Hematopoietic multipotent progenitor cell treated with erythropoietin and hydrocortisone succinate and interleukin-3 and kit ligand, for 6 days (in vitro differentiated cells): ENCODE measurements at regions not wholly inside any gene's neighbourhood (a gene's known extent, or its start where the extent isn't known, plus 50 kb on each side); places are given as distances from the start of the nearest gene placed in this dataset.

Source experiments
- DNase-seq: peaks from one replicate; pipeline ENCODE4 v3.0.0-alpha.2; 2015

DNA sequence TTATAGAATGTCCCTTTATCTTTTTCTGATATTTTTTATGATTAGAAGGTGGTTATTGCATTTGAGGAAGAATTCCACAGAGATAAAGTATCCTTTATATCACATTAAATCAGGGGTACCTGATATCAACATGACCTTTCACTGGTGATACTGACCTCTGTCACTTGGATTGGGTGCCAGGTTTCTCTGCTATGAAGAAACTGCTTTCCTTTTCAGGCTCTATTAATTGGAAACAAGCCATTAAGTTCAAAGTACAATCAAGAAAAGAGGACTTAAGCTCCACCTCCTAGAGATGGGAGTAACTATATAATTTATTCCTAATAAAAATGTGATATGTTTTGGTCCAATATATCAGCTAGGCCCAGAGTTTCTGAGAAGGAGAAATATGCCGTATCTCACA is 514.6 kb upstream of the TYRP1 start:
- DNase-seq = no peak

DNA sequence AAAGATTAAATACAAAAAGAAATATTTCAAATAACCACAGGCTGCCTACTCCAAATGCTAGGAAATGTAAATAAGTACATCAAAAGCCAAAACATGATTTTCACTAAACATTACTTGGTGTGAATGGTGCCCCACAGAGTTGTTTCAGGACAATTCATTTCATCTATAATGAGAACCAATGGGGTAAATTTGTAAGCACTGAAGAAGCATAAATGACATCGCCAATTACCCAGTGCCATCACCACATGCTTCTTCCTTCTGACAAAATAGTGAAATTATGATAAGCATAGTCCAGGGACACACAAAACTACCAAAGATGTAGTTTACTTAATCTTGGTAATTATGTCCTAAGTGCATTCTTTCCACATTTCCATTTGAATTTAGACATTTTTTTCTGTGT is 510.4 kb upstream of the TYRP1 start:
- DNase-seq = no peak

DNA sequence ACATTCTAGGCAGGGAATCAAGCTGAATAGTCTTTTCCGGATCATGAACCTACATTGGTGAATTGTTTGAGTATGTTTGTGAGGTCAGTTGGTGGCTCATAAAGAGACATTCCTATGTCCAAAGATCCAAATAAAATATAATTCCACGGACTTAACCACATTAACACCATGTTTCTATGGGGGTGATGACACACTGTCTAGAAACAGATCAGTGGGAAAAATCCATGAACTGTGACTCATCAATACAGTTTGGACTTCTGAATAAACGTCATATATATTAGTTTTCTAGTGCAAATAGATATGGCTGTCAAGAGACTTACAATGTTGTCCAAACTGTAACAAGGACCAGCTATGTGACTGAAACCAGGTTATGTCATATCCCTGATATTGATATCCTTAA is 509.9 kb upstream of the TYRP1 start:
- no peak for DNase-seq

DNA sequence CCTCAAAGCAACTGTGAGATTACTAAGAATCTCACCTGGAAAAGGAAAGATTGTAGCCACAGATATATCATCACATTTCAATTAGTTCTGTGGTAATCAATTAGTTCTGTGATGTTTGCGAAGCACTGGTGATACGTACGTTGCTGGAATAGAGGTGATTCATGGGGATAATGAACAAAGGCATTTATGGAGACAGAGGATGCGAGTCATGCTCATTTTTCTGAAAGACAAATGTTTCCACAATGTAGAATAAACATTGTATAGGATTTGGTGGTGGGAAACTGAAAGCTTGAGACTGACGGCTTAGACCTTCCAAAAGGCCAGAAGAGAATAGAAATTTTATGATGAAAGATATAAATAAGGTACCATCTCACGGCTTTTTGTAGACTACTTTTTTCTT is 507.3 kb upstream of the TYRP1 start:
- no peak for DNase-seq

DNA sequence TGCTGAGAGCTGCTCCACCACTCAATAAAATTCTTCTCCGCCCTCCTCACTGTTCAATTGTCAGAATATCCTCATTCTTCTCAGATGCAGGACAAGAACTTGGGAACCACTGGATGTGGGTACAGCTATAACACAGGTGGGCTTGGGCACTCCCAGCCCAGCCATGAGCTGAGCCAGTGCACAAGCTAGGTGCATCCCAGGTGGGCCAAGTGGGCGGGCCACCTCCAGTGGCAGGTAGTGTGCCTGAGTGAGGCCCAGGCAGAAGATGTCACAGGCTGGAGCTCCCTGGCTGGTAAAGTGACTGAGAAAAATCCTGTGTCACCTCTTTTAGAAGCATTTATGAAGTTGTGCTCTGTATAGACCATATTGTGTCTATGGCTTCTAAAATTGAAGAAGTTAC is 501.6 kb upstream of the TYRP1 start:
- DNase-seq = no peak

DNA sequence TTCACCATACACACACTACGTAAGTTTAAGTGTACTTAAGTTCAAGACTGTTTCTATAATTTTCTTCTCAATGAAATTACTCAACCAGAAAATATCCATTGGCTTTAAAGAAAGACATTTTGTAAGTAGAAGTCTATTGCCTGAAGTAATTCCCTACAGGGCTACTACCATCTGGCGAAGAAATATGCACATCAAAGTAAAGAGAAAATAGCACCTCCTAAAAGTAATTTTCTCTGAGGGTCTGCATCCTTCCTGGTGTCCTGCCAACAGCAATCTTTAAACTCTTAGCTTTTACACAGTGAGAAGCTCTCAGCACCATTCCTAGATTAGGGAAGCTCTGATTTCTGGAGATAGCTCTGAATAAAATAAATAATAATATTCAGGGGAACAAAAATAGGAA is 498.5 kb upstream of the TYRP1 start:
- no peak for DNase-seq

DNA sequence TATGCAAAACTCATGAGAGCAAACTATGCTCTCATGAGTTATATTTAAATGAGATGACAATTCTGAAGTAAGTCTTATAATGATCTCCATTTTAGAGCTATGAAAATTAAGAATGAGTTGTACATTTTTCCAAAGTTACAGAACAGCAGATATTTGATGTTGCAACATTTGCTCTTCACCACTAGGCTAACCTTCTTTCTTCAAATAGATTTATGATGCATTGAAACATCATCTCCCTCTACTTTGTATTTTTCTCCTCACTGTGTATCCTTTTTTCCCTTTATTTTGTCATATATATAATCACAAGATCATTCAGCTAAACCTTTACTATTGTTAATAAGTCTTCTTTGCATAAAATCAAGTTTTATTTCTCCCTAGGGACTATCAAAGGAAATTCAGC is 497.7 kb upstream of the TYRP1 start:
- DNase-seq = no peak

DNA sequence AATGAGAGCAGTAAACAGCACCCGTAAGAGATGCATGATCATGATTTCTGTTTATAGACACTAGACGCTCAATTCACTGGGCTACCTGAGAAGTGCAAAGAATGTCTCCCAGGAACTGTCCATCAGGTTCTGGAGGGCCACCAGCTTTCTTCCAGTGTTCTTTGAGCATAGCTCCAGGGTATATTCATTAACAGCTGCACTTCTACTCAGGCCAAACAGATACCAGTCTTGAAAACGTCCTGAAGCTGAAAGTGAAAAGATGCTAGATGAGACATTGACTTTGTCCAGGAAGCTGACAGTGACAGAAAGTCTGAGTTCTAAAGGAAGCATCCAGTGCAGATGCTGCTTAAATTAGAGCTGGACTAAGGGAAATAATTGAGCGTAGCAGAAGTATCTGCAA is 488.7 kb upstream of the TYRP1 start:
- no peak for DNase-seq

DNA sequence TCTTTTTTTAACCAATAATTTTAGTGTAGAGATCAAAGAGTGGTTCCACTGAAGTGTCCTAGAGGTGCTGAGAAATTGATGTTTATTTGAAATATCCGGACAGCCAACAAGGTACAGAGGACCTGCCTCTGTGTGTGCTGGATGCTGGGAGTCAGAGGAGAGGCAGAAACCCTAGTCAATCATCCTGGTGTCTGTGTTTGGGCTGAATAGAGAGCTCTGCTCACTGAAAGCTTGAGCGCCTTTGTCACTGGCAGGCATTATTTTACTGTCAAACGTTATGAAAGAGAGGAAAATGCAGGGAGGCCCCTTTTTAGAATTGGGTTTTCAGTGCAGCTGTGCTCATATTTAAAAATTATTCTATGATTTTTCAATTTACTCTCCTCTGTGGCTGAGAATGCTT is 480.3 kb upstream of the TYRP1 start:
- DNase-seq = no peak

DNA sequence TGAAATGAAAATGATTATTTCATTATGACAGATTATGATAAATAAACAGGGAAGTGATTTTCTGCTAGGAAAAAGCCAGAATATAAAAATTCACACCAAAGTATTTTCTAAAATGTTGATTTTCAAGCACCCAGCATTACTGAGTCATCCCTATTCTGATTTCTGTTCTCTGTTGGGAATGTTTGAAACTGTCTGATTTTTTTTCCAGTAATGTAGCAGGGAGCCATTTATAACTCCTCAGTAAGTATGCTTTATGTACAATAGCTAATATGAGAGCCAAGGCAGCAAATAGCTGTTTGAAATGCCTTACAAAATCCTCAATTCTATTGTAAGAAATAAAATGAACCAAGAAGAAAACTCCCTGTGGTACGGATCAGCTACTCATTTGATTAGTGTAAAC is 471.7 kb upstream of the TYRP1 start:
- no peak for DNase-seq

DNA sequence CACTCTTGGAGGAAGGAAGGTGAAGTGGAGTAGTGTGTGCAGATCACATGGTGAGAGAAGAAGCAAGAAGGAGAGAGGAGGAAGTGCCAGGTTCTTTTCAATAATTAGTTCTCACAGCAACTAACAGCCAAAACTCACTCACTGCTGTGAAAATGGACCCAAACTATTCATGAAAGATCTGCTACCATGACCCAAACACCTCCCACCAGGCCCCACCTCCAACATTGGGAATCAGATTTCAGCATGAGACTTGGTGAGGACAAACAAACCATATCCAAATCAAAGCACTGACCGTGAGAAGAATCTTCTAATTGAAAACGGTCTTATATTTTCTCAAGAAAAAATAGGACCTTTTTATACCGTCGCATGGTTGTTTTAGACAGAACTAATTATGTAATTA is 468.7 kb upstream of the TYRP1 start:
- no peak for DNase-seq

DNA sequence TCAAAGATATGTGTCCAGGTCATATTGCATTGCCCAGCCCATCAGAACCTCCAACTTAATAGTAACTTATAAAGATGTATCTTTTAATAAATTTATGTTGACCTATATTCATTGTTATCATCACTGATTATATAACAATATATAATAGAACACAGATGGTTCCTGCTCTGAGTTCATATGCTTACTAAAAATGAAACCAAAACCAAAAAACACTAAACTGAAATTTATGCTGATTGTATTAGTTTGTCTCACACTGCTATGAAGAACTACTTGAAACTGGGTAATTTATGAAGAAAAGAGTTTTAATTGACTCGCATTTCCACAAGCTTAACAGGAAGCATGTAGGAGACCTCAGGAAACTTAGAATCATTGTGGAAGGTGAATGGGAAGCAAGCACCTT is 462.5 kb upstream of the TYRP1 start:
- no peak for DNase-seq

DNA sequence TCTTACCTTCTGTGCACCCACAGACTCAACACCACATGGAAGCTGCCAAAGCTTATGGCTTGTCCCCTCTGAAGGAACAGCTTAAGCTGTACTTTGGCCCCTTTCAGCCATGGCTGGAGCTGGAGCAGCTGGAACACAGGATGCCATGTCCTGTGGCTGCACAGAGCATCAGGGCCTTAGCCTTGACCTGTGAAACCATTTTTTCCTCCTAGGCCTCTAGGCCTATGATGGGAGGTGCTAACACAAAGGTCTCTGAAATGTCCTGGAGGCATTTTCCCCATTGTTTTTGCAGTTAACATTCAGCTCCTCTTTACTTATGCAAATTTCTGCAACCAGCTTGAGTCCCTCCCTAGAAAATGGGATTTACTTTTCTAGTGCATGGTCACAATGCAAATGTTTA is 461.4 kb upstream of the TYRP1 start:
- DNase-seq = no peak

DNA sequence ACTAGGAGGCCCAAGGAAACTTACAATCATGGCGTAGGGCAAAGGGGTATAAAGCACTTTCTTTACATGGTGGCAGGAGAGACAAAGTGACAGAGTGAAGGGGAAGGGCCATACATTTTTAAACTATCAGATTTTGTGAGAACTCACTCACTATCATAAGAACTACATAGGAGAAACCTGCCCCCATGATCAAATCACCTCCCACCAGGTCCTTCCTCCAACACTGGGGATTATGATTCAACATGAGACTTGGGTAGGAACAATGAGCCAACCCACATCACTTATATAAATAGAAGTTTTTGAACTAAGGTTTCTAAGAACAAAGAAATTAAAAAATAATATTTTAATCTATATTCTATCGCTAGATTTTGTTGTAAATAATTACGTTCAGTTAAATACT is 460.3 kb upstream of the TYRP1 start:
- no peak for DNase-seq

DNA sequence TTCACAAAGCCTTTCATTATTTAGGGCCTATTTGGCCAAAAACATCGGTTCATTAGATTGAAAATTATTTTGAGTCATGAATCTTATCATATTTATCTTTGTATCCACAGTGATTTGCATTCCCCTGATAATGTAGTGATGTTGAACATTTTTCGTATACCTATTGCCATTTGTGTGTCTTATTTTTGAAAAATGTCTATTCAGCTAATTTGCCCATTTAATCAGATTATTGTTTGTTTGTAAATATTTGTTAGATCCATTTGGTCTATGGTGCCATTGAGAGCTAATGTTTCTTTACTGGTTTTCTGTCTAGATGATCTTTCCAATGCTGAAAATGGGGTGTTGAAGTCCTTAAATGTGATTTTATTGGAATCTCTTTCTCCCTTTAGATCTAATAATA is 439.2 kb upstream of the TYRP1 start:
- DNase-seq = no peak

DNA sequence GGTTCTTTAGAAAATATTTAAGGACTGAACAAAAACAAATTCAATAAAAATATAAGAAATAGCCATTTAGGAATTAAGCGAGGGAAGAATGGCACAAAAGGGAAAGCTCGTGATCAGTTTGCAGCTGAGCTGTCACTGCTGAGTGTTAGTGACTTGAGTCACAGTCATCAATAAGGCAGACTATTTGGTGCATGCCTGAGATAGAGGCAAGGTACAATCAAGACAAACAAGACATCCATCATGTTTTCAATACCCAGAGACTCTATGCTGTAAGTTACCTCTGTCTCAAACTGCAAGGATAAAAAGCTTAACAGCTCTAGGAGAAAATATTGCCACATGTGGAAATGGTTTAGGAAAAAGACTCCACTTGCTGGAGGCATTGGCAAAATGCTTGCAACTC is 426.4 kb upstream of the TYRP1 start:
- no peak for DNase-seq

DNA sequence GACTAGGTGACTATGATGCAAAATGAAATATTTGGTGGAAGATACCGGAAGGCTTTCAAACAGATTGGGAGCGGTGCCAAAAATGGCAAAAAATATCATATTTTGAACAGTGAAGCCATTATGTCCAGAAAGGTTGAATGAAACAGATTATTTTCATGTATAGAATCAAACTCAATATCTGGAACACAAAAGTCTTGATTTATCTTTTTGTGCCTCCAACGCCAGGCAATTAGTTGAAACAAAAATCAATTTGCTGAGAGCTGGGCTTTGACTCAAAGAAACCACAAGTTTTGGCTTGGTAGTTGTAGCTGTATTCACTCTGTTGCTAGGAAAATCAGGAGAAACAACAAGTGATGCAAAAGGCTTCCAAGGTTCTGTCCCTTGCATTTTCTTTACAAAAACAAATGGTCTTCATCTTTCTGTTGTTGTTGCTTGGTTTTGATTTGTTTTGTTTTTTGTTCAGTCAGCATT is 421.7 kb upstream of the TYRP1 start:
- no peak for DNase-seq

DNA sequence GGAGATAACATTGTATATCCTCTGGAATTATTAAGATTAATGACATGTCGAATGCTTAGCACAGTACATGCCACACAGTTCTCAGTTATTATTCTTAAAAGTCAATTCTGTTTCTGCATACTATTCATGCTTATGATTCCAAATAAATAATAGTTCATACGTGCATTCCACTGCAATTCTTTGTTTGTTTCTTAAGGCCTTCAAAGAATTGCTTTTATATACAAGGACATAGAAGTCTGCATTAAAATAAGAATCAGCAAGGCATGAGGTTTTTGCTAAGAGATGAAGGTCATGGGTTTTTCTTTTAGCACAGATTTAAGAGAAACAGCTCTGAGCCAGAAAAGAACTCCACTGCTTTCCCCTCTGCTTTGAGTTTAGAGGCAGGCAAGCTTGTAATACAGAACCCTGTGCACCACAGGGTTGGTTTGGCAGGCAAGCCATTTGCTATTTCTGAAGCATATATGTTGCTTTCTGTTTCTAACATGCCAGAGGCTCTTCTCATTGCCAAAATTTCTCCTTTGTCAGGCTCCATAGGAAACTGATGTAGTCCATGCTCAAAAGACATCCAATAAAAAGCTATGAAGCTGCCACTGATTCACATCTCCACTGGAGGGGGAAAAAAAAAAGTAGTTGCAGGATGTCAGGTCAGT is 420.6 kb upstream of the TYRP1 start:
- DNase-seq = no peak

DNA sequence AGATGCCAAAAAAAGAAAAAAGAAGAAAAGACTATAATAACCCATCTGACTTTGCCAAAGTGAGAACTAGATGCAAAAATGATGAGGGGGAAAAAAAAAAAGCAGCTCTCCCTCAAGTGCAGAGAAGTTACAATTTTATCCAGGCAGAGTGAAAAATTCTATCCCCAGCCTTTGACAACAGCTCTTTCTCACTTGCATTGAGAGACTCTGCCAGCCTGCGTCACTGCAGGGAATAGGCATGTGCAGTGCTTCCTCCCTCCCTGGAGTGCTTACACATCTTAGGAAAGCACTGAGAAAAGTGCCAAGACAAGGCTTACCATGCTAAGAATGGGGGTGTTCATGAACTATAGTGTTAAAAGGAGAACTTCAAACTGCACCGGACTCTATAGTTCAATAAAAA is 418.6 kb upstream of the TYRP1 start:
- no peak for DNase-seq

DNA sequence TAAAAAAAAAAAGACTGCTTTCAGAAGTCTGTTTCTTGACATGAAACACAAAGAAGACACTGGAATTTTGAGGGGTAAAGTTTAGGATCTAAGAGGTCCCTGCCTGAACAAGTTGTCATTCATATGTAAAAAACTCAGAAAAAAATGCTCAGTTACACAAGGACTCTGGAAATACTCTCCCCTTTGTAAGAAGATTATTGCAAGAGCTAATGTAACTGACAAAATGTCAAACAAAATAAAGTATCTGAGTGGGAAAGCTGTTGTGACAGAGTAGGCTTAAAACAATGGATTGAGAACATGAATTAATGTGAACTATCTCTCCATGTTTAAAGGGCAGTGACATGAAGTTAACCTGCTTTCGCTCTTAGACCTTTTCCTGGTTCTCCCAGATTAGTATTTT is 416.7 kb upstream of the TYRP1 start:
- DNase-seq = no peak

DNA sequence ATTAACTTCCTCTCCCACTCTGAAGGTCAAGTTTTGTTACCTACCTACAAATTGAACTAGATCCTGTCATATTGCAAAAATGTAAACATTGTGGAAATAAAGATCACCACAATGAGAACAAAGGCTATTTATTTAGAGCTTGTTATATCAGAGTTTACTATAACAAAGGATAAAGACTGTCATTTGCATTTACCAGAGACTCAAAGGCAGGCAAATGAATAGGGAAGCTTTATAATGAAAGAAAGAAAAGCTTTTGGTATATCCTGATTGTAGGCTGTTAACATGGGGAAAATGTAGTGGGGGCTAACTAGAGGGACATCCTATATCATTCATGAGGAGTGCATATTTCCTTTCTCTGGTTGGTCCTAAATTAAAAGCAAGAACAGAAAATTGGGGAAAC is 403.5 kb upstream of the TYRP1 start:
- no peak for DNase-seq

DNA sequence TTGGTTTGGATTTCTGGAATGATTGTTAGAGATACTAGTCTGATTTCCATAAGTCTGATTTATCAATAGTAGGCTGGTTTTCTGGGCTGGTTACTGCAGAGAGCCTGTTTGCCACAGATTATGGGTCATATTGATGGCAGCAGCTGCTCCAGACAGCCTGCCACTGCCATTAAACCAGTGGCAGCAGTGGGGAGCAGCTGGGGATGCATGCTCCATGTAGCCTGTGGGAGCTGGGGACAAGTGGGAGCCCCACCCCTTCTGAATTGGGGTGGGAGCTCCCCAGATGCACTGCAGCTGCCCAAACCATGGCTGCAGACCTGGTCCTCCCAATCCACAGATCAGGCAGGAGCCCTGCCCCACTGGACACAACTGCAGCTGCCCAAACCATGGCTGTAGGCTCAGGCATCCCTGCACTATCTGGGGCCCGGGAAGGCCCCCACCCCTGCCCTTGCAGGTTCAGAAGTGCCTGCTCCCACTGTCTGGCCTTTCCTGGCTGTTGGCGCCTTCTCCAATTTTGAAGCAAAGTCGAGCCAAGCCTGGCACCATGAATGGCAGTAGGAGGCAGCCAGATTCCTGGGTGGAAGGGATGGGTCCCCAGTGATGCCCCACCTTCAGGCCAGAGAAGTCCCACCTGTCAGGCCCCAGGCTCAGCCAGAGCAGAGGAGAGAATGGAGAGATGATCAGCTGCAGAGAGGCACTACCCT is 402.9 kb upstream of the TYRP1 start:
- no peak for DNase-seq

DNA sequence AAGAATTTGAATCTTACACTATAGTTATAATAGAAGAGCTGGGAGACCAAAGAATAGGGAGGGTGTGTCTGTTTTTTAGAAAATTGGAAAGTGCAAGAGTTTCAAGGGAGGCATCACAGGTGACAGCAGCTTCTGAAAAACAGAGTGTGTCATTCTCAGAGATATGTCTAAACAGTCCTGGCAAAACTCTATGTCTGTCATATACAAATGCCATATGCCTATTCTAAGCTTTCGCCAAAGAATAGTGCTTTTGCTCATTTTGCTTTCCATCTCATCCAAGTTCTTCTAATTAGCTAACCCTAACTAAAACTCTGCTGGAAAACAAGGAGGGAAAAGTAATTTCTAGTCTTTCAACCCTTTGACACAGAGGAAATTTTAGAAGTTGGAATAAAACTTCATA is 388.0 kb upstream of the TYRP1 start:
- DNase-seq = no peak

DNA sequence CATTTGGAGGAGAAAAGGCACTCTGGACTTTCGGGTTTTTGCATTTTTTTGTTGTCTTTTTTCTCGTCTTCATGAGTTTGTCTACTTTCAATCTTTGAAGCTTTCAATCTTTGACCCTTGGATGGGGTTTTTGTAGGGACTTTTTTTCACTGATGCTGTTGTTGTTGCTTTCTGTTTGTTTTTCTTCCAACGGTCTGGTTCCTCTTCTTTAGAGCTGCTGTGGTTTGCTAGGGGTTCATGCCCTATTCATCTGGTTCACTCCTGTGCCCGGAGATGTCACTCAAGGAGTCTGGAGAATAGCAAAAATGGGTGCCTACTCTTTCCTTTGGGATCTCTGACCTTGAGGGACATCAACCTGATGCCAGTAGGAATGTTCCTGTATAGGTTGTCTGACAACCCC is 378.6 kb upstream of the TYRP1 start:
- no peak for DNase-seq
